ENCODE measurements at regions not wholly inside any gene's neighbourhood (a gene's known extent, or its start where the extent isn't known, plus 50 kb on each side); places are given as distances from the start of the nearest gene placed in this dataset.

DNA sequence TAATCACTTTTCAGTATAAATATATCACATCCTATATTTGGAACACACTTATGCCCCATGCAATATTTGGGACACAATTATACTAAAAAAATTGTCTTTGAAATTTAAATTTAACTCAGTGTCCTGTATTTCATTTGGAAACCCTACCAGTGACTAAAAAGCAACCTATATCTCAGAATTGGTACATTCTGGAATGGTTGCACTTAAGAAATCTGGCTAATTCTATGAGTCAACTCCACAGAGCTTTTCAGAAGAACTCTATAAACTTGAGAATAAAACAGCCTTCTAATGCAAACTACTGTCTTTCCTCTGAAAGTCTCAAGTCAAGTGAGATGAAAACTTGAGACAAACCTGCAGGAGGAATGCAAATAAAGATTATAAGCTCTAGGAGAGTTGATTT is 320.2 kb downstream of the MAFB start:
- H3K4me2 ChIP-seq = no peak overlapping the region
- H2AFZ ChIP-seq = no peak overlapping the region
- TF ChIP-seq, protein P1, sequence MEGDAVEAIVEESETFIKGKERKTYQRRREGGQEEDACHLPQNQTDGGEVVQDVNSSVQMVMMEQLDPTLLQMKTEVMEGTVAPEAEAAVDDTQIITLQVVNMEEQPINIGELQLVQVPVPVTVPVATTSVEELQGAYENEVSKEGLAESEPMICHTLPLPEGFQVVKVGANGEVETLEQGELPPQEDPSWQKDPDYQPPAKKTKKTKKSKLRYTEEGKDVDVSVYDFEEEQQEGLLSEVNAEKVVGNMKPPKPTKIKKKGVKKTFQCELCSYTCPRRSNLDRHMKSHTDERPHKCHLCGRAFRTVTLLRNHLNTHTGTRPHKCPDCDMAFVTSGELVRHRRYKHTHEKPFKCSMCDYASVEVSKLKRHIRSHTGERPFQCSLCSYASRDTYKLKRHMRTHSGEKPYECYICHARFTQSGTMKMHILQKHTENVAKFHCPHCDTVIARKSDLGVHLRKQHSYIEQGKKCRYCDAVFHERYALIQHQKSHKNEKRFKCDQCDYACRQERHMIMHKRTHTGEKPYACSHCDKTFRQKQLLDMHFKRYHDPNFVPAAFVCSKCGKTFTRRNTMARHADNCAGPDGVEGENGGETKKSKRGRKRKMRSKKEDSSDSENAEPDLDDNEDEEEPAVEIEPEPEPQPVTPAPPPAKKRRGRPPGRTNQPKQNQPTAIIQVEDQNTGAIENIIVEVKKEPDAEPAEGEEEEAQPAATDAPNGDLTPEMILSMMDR (conservative IDR thresholded peaks at IDR 0.05) = no peak
- no peak for TF ChIP-seq EZH2 (IDR thresholded peaks at IDR 0.05; ENCODE audit: low read depth)
- no TSS peak for BruUV-seq (replicated peaks)
- no peaks in the 10 kb centered on the region for H3K27me3 ChIP-seq (ENCODE audit: insufficient read depth, low read depth)
- H3K9me2 ChIP-seq (ENCODE audit: insufficient read depth) = no peaks in the 10 kb centered on the region
- no peaks in the 10 kb centered on the region; the same call in 1 of the 2 replicates for H3K9me3 ChIP-seq (ENCODE audit: insufficient read depth, low read depth)
- H3K4me1 ChIP-seq (replicated peaks; ENCODE audit: insufficient read depth) = no peaks in the 10 kb centered on the region
- no peak overlapping the region for H3K4me3 ChIP-seq
- H3F3A ChIP-seq (ENCODE audit: insufficient read depth, low read depth) = no peaks in the 10 kb centered on the region
- intact Hi-C loops (cut with micrococcal nuclease; ENCODE audit: unreplicated experiment) = no loop called here
- DNase-seq = no peak
- CTCF ChIA-PET = no interaction called here
- no peaks in the 10 kb centered on the region for H3K79me2 ChIP-seq (ENCODE audit: low read depth)
- no peak overlapping the region for H3K27ac ChIP-seq
- POLR2A ChIA-PET (ENCODE audit: unreplicated experiment) = no interaction called here
- H4K20me1 ChIP-seq (ENCODE audit: insufficient read depth) = no peaks in the 10 kb centered on the region
- H3K36me3 ChIP-seq (ENCODE audit: low read depth) = no peaks in the 10 kb centered on the region

DNA sequence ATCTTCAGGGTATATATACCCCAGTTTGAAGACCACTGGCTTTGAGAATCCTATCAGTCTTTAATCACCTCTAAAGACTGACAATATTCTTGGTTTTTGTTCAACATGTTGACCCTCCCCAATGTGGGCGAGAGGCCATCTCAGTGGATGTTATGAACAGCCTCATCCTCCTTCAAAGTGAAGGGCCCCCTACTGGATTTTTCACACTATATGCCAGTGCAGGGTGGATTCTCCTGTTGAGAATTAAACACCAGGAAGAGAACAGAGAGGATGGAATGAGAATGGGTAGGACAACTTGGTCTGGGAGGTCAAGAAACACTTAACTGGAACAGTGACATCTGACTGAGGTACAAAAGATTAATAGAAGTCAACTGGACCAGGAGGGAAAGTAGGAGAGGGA is 327.1 kb downstream of the MAFB start:
- Histone ChIP-seq H3F3A (ENCODE audit: insufficient read depth, low read depth) (no peaks in the 10 kb centered on the region), H2AFZ (no peak overlapping the region), H3K36me3 (ENCODE audit: low read depth) (no peaks in the 10 kb centered on the region), H3K27ac (no peak overlapping the region), H3K4me3 (no peak overlapping the region), H3K4me2 (no peak overlapping the region), H3K79me2 (ENCODE audit: low read depth) (no peaks in the 10 kb centered on the region), H3K9me3 (ENCODE audit: insufficient read depth, low read depth) (no peaks in the 10 kb centered on the region), H4K20me1 (ENCODE audit: insufficient read depth) (no peaks in the 10 kb centered on the region), H3K27me3 (ENCODE audit: insufficient read depth, low read depth) (peaks cover 4% of the 10 kb centered on the region; the same call in 1 of the 2 replicates), H3K9me2 (ENCODE audit: insufficient read depth) (no peaks in the 10 kb centered on the region), H3K4me1 (replicated peaks; ENCODE audit: insufficient read depth) (no peaks in the 10 kb centered on the region)
- no peak for DNase-seq
- TF ChIP-seq EZH2 (IDR thresholded peaks at IDR 0.05; ENCODE audit: low read depth) = no peak
- TF ChIP-seq, protein P1 (conservative IDR thresholded peaks at IDR 0.05) = no peak; the same call in 1 of the 2 replicates
- ChIA-PET POLR2A (ENCODE audit: unreplicated experiment) (no interaction called here), CTCF (no interaction called here)
- no TSS peak for BruUV-seq (replicated peaks)
- intact Hi-C loops (cut with micrococcal nuclease; ENCODE audit: unreplicated experiment) = no loop called here

DNA sequence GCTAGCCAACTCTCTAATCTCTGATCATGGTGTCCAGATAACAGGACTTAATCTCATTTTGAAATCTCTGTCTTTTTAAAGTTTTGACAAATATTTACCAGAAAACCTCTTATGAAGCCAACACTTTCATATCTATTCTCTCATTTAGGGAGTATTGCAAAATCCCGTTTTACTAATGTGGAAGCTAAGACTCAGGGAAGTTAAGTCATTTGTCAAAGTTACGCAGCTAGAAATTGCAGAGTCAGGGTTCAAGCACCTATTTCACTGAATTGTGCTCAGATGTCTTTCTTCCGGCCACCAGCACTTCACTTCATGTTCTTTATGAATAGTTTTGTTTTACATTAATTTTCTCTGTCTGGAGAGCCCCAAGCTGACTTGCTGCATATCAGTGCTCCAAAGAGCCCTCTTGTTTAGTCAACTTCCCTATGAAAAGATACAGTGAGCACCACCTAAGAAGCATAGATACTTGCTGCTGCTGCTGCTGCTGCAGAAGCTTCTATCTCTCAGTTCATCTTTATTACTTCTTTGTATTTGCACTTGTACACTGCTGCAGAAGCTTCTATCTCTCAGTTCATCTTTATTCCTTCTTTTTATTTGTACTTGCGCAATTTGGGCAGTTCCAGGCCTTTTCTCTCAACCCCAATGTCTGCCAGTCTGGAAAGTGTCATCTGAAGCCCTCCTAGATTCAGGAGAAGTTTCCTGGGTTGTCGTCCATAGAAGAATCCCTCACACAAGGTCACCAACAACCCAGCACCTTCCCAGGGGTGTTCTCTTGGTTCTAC is 329.7 kb downstream of the MAFB start:
- no peaks in the 10 kb centered on the region for H3K9me2 ChIP-seq (ENCODE audit: insufficient read depth)
- no TSS peak for BruUV-seq (replicated peaks)
- DNase-seq = no peak
- no peaks in the 10 kb centered on the region for H3K36me3 ChIP-seq (ENCODE audit: low read depth)
- H4K20me1 ChIP-seq (ENCODE audit: insufficient read depth) = no peaks in the 10 kb centered on the region
- H3K4me2 ChIP-seq = no peak overlapping the region
- ChIA-PET POLR2A (ENCODE audit: unreplicated experiment) (interaction anchor here (0.7 kb wide), 1 partner anchor 197 kb away, joined by 5 read pairs; no protein-coding TSS in a partner anchor), CTCF (no interaction called here)
- no peaks in the 10 kb centered on the region for H3K9me3 ChIP-seq (ENCODE audit: insufficient read depth, low read depth)
- H3K4me1 ChIP-seq (replicated peaks; ENCODE audit: insufficient read depth) = no peaks in the 10 kb centered on the region
- no peaks in the 10 kb centered on the region for H3K79me2 ChIP-seq (ENCODE audit: low read depth)
- intact Hi-C loops (cut with micrococcal nuclease; ENCODE audit: unreplicated experiment) = no loop called here
- TF ChIP-seq, protein P1 (conservative IDR thresholded peaks at IDR 0.05) = no peak
- no peak for TF ChIP-seq EZH2 (IDR thresholded peaks at IDR 0.05; ENCODE audit: low read depth)
- H3K4me3 ChIP-seq = no peak overlapping the region
- no peaks in the 10 kb centered on the region for H3F3A ChIP-seq (ENCODE audit: insufficient read depth, low read depth)
- H3K27me3 ChIP-seq (ENCODE audit: insufficient read depth, low read depth) = peaks cover 4% of the 10 kb centered on the region; the same call in 1 of the 2 replicates
- no peak overlapping the region for H2AFZ ChIP-seq
- no peak overlapping the region for H3K27ac ChIP-seq
